WTC11 (cell line): ENCODE measurements at regions not wholly inside any gene's neighbourhood (a gene's known extent, or its start where the extent isn't known, plus 50 kb on each side); places are given as distances from the start of the nearest gene placed in this dataset.

ENCODE experiments used
- ATAC-seq: fragments of 200-7000 bp; cut with Tn5 transposase; 2 replicates; pipeline ENCODE4 v1.10.0; 2021; ENCODE audit warnings: mild to moderate bottlenecking, moderate library complexity
- CTCF ChIA-PET: fragments of 300-600 bp; sonication (Branson Sonifier 250); formaldehyde crosslinking; loops from one replicate; lab custom pipeline; 2021; ENCODE audit warnings: antibody characterized with exemption; lab: Charles Lee
- POLR2A ChIA-PET: fragments of 350-600 bp; sonication (Branson Sonifier 250); formaldehyde crosslinking; loops from one replicate; lab custom pipeline; 2021; ENCODE audit warnings: antibody characterized with exemption; lab: Charles Lee
- DNase-seq: peaks from one replicate; pipeline ENCODE4 v3.0.0; 2021; ENCODE audit warnings: low spot score
- H3K27ac Mint-ChIP-seq: 2 replicates; pipeline ENCODE4 v1.8.0; 2021; ENCODE audit warnings: mixed read lengths
- H3K27me3 Mint-ChIP-seq: 2 replicates; pipeline ENCODE4 v1.8.0; 2021; ENCODE audit warnings: low read depth, mild to moderate bottlenecking, moderate library complexity, mixed read lengths
- H3K36me3 Mint-ChIP-seq: 2 replicates; pipeline ENCODE4 v1.8.0; 2021; ENCODE audit warnings: mixed read lengths
- H3K4me1 Mint-ChIP-seq: 2 replicates; pipeline ENCODE4 v1.8.0; 2022; ENCODE audit warnings: mixed read lengths
- H3K4me3 Mint-ChIP-seq: 2 replicates; pipeline ENCODE4 v1.8.0; 2021; ENCODE audit warnings: mild to moderate bottlenecking, moderate library complexity, mixed read lengths
- H3K9me3 Mint-ChIP-seq: 2 replicates; pipeline ENCODE4 v1.8.0; 2021; ENCODE audit warnings: mixed read lengths
- CDX4 ChIP-seq: fragments of 250-450 bp; sonication (Bioruptor Pico); IDR thresholded peaks from 2 replicates; pipeline ENCODE4 v1.9.0; 2021; ENCODE audit warnings: moderate library complexity, mild to moderate bottlenecking, inconsistent platforms, borderline replicate concordance
- E2F5 ChIP-seq: sonication (generic); formaldehyde crosslinking; IDR thresholded peaks from 2 replicates; pipeline ENCODE4 v1.8.1; 2022; ENCODE audit warnings: mild to moderate bottlenecking, moderate library complexity, missing genetic modification reagents
- FOXK1 ChIP-seq: sonication (generic); formaldehyde crosslinking; IDR thresholded peaks from 2 replicates; pipeline ENCODE4 v1.8.0; 2022; ENCODE audit warnings: mild to moderate bottlenecking, moderate library complexity, missing genetic modification reagents
- GABPB1 ChIP-seq: sonication (generic); formaldehyde crosslinking; IDR thresholded peaks from 2 replicates; pipeline ENCODE4 v1.8.1; 2023; ENCODE audit warnings: mild to moderate bottlenecking, missing genetic modification reagents
- GTF2I ChIP-seq: fragments of 250-450 bp; sonication (Bioruptor Pico); conservative IDR thresholded peaks from 2 replicates; pipeline ENCODE4 v1.4.0; 2021; ENCODE audit warnings: mild to moderate bottlenecking
- KAT7 ChIP-seq: sonication (generic); formaldehyde crosslinking; IDR thresholded peaks from 2 replicates; pipeline ENCODE4 v1.8.1; 2023; ENCODE audit warnings: missing genetic modification reagents, mild to moderate bottlenecking, borderline replicate concordance
- NFYB ChIP-seq: sonication (generic); formaldehyde crosslinking; conservative IDR thresholded peaks from 2 replicates; pipeline ENCODE4 v1.8.0; 2022; ENCODE audit warnings: low read depth, missing genetic modification reagents
- NR1H2 ChIP-seq: sonication (generic); formaldehyde crosslinking; IDR thresholded peaks from 2 replicates; pipeline ENCODE4 v1.9.0; 2021; ENCODE audit warnings: mild to moderate bottlenecking, moderate library complexity, missing genetic modification reagents
- PRRX2 ChIP-seq: fragments of 250-450 bp; sonication (Bioruptor Pico); IDR thresholded peaks from 2 replicates; pipeline ENCODE4 v1.8.0; 2021; ENCODE audit warnings: mild to moderate bottlenecking
- SMAD3 ChIP-seq: sonication (generic); formaldehyde crosslinking; IDR thresholded peaks from 2 replicates; pipeline ENCODE4 v1.8.0; 2022; ENCODE audit warnings: missing genetic modification reagents, mild to moderate bottlenecking, borderline replicate concordance
- SOX15 ChIP-seq: fragments of 250-450 bp; sonication (Bioruptor Pico); IDR thresholded peaks from 2 replicates; pipeline ENCODE4 v1.9.0; 2021; ENCODE audit warnings: mild to moderate bottlenecking
- SP1 ChIP-seq: sonication (generic); formaldehyde crosslinking; conservative IDR thresholded peaks from 2 replicates; pipeline ENCODE4 v1.8.1; 2022; ENCODE audit warnings: missing genetic modification reagents
- TEAD1 ChIP-seq: sonication (generic); formaldehyde crosslinking; IDR thresholded peaks from 2 replicates; pipeline ENCODE4 v1.8.0; 2022; ENCODE audit warnings: mild to moderate bottlenecking, missing genetic modification reagents
- TP53 ChIP-seq: sonication (generic); formaldehyde crosslinking; IDR thresholded peaks from 2 replicates; pipeline ENCODE4 v1.8.1; 2023; ENCODE audit warnings: mild to moderate bottlenecking, missing genetic modification reagents
- ZNF138 ChIP-seq: sonication (generic); formaldehyde crosslinking; conservative IDR thresholded peaks from 2 replicates; pipeline ENCODE4 v1.8.1; 2022; ENCODE audit warnings: mild to moderate bottlenecking, moderate library complexity, missing genetic modification reagents
- ZNF219 ChIP-seq: sonication (generic); formaldehyde crosslinking; IDR thresholded peaks from 2 replicates; pipeline ENCODE4 v1.8.0; 2023; ENCODE audit warnings: missing genetic modification reagents, mild to moderate bottlenecking, borderline replicate concordance
- ZNF281 ChIP-seq: sonication (generic); formaldehyde crosslinking; IDR thresholded peaks from 2 replicates; pipeline ENCODE4 v1.8.0; 2023; ENCODE audit warnings: mild to moderate bottlenecking, missing genetic modification reagents
- ZNF396 ChIP-seq: fragments of 250-450 bp; sonication (Bioruptor Pico); IDR thresholded peaks from 2 replicates; pipeline ENCODE4 v1.8.0; 2021; ENCODE audit warnings: mild to moderate bottlenecking, moderate library complexity, borderline replicate concordance
- TF ChIP-seq, protein P1 (sequence below): fragments of 250-450 bp; sonication (Bioruptor Pico); conservative IDR thresholded peaks from 2 replicates; pipeline ENCODE4 v1.9.0; 2021; ENCODE audit warnings: mild to moderate bottlenecking
- TF ChIP-seq, protein P2 (sequence below): sonication (generic); formaldehyde crosslinking; IDR thresholded peaks from 2 replicates; pipeline ENCODE4 v1.8.1; 2023; ENCODE audit warnings: mild to moderate bottlenecking, missing genetic modification reagents
- TF ChIP-seq, protein P3 (sequence below): sonication (generic); formaldehyde crosslinking; IDR thresholded peaks from 2 replicates; pipeline ENCODE4 v1.8.1; 2022; ENCODE audit warnings: low read depth, mild to moderate bottlenecking, moderate library complexity, missing genetic modification reagents, borderline replicate concordance
- TF ChIP-seq, protein P4 (sequence below): sonication (generic); formaldehyde crosslinking; conservative IDR thresholded peaks from 2 replicates; pipeline ENCODE4 v1.8.1; 2023; ENCODE audit warnings: mild to moderate bottlenecking, low read depth, missing genetic modification reagents, moderate library complexity

- TF ChIP-seq PRRX2: no peak
- no peak for TF ChIP-seq GABPB1 (CRISPR knock-in tag)
- no peak for TF ChIP-seq E2F5 (CRISPR knock-in tag)
- no peak for TF ChIP-seq ZNF281
- TF ChIP-seq, protein P1, sequence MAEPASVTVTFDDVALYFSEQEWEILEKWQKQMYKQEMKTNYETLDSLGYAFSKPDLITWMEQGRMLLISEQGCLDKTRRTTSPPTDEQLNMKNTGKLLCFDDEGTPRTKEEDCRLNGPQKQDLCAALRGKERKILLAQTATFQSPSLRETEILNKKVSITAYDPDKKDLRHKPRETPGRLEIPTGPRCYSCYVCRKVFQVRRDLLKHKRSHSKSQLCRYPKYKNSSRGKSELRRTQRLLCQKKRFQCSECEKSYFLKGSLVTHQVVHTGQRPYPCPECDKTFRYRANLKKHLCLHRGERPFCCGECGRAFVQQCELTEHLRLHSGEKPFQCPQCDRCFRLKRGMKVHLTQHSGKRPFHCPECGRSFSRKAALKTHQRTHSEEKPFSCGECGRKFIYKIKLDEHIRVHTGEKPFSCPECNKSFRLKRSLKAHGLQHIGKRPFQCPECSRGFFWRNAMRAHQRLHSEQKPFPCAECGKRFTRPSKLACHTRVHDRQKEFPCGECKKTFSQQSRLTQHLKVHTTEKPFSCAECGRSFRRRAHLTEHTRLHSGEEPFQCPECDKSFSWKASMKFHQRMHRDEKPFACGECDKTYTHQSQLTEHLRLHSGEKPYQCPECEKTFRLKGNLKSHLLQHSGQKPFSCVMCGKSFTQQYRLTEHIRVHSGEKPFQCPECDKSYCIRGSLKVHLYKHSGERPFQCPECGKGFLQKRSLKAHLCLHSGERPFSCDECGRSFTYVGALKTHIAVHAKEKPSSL: no peak
- TF ChIP-seq FOXK1 (CRISPR knock-in tag): no peak
- peaks cover 6% of the 10 kb centered on the region for H3K4me1 Mint-ChIP-seq
- POLR2A ChIA-PET: no interaction called here
- peaks cover 4% of the 10 kb centered on the region; the same call in 1 of the 2 replicates for H3K27me3 Mint-ChIP-seq
- DNase-seq: no peak
- peaks cover 22% of the 10 kb centered on the region for H3K9me3 Mint-ChIP-seq
- H3K27ac Mint-ChIP-seq: no peak overlapping the region
- CTCF ChIA-PET: no interaction called here
- ATAC-seq: no peak
- no peak overlapping the region for H3K4me3 Mint-ChIP-seq
- no peaks in the 10 kb centered on the region for H3K36me3 Mint-ChIP-seq
These were observed 167.2 kb upstream of the IRX4 start for GRCh38 chr5:2049876-2050275.

- CTCF ChIA-PET: no interaction called here
- H3K36me3 Mint-ChIP-seq: no peaks in the 10 kb centered on the region
- H3K4me1 Mint-ChIP-seq: peaks cover 6% of the 10 kb centered on the region
- ATAC-seq: no peak
- DNase-seq: no peak
- peaks cover 13% of the 10 kb centered on the region for H3K9me3 Mint-ChIP-seq
- H3K27me3 Mint-ChIP-seq: peaks cover 4% of the 10 kb centered on the region; the same call in 1 of the 2 replicates
- no peak overlapping the region for H3K27ac Mint-ChIP-seq
- TF ChIP-seq, protein P2, sequence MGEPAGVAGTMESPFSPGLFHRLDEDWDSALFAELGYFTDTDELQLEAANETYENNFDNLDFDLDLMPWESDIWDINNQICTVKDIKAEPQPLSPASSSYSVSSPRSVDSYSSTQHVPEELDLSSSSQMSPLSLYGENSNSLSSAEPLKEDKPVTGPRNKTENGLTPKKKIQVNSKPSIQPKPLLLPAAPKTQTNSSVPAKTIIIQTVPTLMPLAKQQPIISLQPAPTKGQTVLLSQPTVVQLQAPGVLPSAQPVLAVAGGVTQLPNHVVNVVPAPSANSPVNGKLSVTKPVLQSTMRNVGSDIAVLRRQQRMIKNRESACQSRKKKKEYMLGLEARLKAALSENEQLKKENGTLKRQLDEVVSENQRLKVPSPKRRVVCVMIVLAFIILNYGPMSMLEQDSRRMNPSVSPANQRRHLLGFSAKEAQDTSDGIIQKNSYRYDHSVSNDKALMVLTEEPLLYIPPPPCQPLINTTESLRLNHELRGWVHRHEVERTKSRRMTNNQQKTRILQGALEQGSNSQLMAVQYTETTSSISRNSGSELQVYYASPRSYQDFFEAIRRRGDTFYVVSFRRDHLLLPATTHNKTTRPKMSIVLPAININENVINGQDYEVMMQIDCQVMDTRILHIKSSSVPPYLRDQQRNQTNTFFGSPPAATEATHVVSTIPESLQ: no peak
- no peak for TF ChIP-seq ZNF138 (CRISPR knock-in tag)
- no peak for TF ChIP-seq ZNF219 (CRISPR knock-in tag)
- no peak for TF ChIP-seq NR1H2
- no peak for TF ChIP-seq KAT7
- no peak for TF ChIP-seq SOX15 (CRISPR knock-in tag)
- no peak for TF ChIP-seq SMAD3 (CRISPR knock-in tag)
- no peak for TF ChIP-seq ZNF396 (CRISPR knock-in tag)
- no peak for TF ChIP-seq TP53 (CRISPR knock-in tag)
- no peak for TF ChIP-seq NFYB
- TF ChIP-seq TEAD1 (CRISPR knock-in tag): no peak
- no peak for TF ChIP-seq SP1 (CRISPR knock-in tag)
- no peak for TF ChIP-seq GTF2I (CRISPR knock-in tag)
- TF ChIP-seq, protein P3, sequence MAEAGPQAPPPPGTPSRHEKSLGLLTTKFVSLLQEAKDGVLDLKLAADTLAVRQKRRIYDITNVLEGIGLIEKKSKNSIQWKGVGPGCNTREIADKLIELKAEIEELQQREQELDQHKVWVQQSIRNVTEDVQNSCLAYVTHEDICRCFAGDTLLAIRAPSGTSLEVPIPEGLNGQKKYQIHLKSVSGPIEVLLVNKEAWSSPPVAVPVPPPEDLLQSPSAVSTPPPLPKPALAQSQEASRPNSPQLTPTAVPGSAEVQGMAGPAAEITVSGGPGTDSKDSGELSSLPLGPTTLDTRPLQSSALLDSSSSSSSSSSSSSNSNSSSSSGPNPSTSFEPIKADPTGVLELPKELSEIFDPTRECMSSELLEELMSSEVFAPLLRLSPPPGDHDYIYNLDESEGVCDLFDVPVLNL: no peak
- no peak for TF ChIP-seq CDX4
- TF ChIP-seq, protein P4, sequence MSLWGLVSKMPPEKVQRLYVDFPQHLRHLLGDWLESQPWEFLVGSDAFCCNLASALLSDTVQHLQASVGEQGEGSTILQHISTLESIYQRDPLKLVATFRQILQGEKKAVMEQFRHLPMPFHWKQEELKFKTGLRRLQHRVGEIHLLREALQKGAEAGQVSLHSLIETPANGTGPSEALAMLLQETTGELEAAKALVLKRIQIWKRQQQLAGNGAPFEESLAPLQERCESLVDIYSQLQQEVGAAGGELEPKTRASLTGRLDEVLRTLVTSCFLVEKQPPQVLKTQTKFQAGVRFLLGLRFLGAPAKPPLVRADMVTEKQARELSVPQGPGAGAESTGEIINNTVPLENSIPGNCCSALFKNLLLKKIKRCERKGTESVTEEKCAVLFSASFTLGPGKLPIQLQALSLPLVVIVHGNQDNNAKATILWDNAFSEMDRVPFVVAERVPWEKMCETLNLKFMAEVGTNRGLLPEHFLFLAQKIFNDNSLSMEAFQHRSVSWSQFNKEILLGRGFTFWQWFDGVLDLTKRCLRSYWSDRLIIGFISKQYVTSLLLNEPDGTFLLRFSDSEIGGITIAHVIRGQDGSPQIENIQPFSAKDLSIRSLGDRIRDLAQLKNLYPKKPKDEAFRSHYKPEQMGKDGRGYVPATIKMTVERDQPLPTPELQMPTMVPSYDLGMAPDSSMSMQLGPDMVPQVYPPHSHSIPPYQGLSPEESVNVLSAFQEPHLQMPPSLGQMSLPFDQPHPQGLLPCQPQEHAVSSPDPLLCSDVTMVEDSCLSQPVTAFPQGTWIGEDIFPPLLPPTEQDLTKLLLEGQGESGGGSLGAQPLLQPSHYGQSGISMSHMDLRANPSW: no peak
- POLR2A ChIA-PET: no interaction called here
- no peak overlapping the region for H3K4me3 Mint-ChIP-seq
These were observed 165.9 kb upstream of the IRX4 start for GRCh38 chr5:2048664-2049063.
